Endothelial cell of umbilical vein (primary cell): ENCODE measurements at regions not wholly inside any gene's neighbourhood (a gene's known extent, or its start where the extent isn't known, plus 50 kb on each side); places are given as distances from the start of the nearest gene placed in this dataset.
A peak's percentile ranks its signal among the peaks of the same experiment; 100 is the strongest.

Source experiments
- BruUV-seq: library from RNA; stranded (reverse); fragments of 400-500 nt; replicated peaks from 2 replicates; lab custom pipeline; 2021; lab: Mats Ljungman, UMichigan
- CTCF ChIA-PET: fragments of 300-600, 350-600 bp; sonication (Branson Sonifier 250); formaldehyde crosslinking; loops from one replicate; lab custom pipeline; 2021; ENCODE audit warnings: antibody characterized with exemption, inconsistent platforms; lab: Charles Lee
- POLR2A ChIA-PET: fragments of 300-600, 350-600 bp; sonication (Branson Sonifier 250); formaldehyde crosslinking; loops from one replicate; lab custom pipeline; 2021; ENCODE audit warnings: antibody characterized with exemption, inconsistent platforms; lab: Charles Lee
- DNase-seq: peaks from one replicate; pipeline ENCODE4 v3.0.0-alpha.2; 2011; ENCODE audit warnings: low read depth, low spot score
- FAIRE-seq: peaks from 2 replicates; lab custom pipeline; 2011; peaks lifted over from hg19 to GRCh38; lab: Jason Lieb, UNC
- H2AFZ ChIP-seq: 2 replicates; pipeline ENCODE4 v1.6.0; 2012; ENCODE audit warnings: low read depth, low read length, control low read depth, inconsistent platforms
- H3K27ac ChIP-seq: 2 replicates; pipeline ENCODE4 v1.5.1; 2011; ENCODE audit warnings: low read depth, mild to moderate bottlenecking, control low read depth, low read length, moderate library complexity; ENCODE audit not compliant: insufficient read depth
- H3K27me3 ChIP-seq, 2 experiments: 2 replicates each; pipeline versions ENCODE4 v1.6.0 to v1.6.1; 2011; ENCODE audit warnings: low read length in 2 of 2, mixed read lengths in 1 of 2; ENCODE audit not compliant: control insufficient read depth in 2 of 2, insufficient read depth in 2 of 2
- H3K36me3 ChIP-seq, 2 experiments: 2 replicates in 1 of 2; 3 replicates in 1 of 2; pipeline ENCODE4 v1.5.1; 2011; ENCODE audit warnings: low read length in 2 of 2, mild to moderate bottlenecking in 1 of 2, moderate library complexity in 1 of 2; ENCODE audit not compliant: control insufficient read depth in 2 of 2, insufficient read depth in 2 of 2; ENCODE audit errors: extremely low read depth in 1 of 2
- H3K4me1 ChIP-seq: 3 replicates; pipeline ENCODE4 v1.5.1; 2011; ENCODE audit warnings: mild to moderate bottlenecking, low read length; ENCODE audit not compliant: control insufficient read depth, insufficient read depth; ENCODE audit errors: extremely low read depth
- H3K4me2 ChIP-seq: 2 replicates; pipeline ENCODE4 v1.6.1; 2011; ENCODE audit warnings: low read length, control low read depth, mixed read lengths; ENCODE audit not compliant: insufficient read depth
- H3K4me3 ChIP-seq, 3 experiments: fragments of 200-600 bp in 1 of 3; sonication (generic), shearing (Covaris generic) in 1 of 3; replicated peaks in 1 of 3; 2 replicates each; pipeline ENCODE4 v1.5.1; 2011 to 2016; ENCODE audit warnings: control low read depth in 3 of 3, low read length in 3 of 3, mild to moderate bottlenecking in 2 of 3, inconsistent platforms in 1 of 3, low read depth in 1 of 3, moderate library complexity in 1 of 3; ENCODE audit not compliant: insufficient read depth in 1 of 3
- H3K79me2 ChIP-seq: 2 replicates; pipeline ENCODE4 v1.6.0; 2012; ENCODE audit warnings: low read length, inconsistent platforms; ENCODE audit not compliant: control insufficient read depth, insufficient read depth
- H3K9ac ChIP-seq: replicated peaks from 2 replicates; pipeline ENCODE3; 2011; ENCODE audit warnings: low read length, control low read depth; ENCODE audit not compliant: insufficient read depth; ENCODE audit errors: extremely low read depth
- H3K9me1 ChIP-seq: replicated peaks from 3 replicates; pipeline ENCODE4 v1.6.0; 2011; ENCODE audit warnings: mild to moderate bottlenecking, low read length; ENCODE audit not compliant: control insufficient read depth, insufficient read depth; ENCODE audit errors: extremely low read depth
- H3K9me3 ChIP-seq: replicated peaks from 2 replicates; pipeline ENCODE4 v1.5.1; 2012; ENCODE audit warnings: low read length, inconsistent platforms; ENCODE audit not compliant: control insufficient read depth, insufficient read depth
- H4K20me1 ChIP-seq: replicated peaks from 2 replicates; pipeline ENCODE3; 2011; ENCODE audit warnings: mild to moderate bottlenecking, low read length; ENCODE audit not compliant: control insufficient read depth, insufficient read depth; ENCODE audit errors: extremely low read depth
- CTCF ChIP-seq, 2 donors: IDR thresholded peaks; 1 replicate in 1 of 2; 2 replicates in 1 of 2; pipeline ENCODE4 v1.5.1; 2011; ENCODE audit warnings: low read length in 2 of 2, mild to moderate bottlenecking in 2 of 2, moderate library complexity in 2 of 2, control low read depth in 1 of 2, inconsistent platforms in 1 of 2, low read depth in 1 of 2; ENCODE audit not compliant: insufficient read depth in 1 of 2; ENCODE audit errors: extremely low read depth in 1 of 2
- FOS ChIP-seq: IDR thresholded peaks from 2 replicates; pipeline ENCODE4 v1.6.1; 2011; ENCODE audit warnings: mild to moderate bottlenecking, low read length, moderate library complexity, borderline replicate concordance; ENCODE audit not compliant: insufficient read depth
- JUN ChIP-seq: IDR thresholded peaks from 2 replicates; pipeline ENCODE4 v1.6.1; 2011; ENCODE audit warnings: borderline replicate concordance, low read depth; ENCODE audit not compliant: insufficient read length, insufficient read depth
- MYC ChIP-seq: IDR thresholded peaks from one replicate; pipeline ENCODE4 v1.6.1; 2011; ENCODE audit warnings: mild to moderate bottlenecking, low read depth, low read length
- dilution Hi-C: fragments of 300-500 bp; cut with MboI; formaldehyde crosslinking; loops from one replicate; pipeline ENCODE4 v1.15.0; 2019; ENCODE audit warnings: low sequenced_read_pairs; ENCODE audit not compliant: extremely low pct_ligation_motif_present
- intact Hi-C: fragments of 100-400 bp; cut with micrococcal nuclease; formaldehyde crosslinking; loops from one replicate; pipeline ENCODE4 v1.10.0; 2022

GRCh38 chr20:10783707-10784553, 110.1 kb upstream of the JAG1 start:
- TF ChIP-seq FOS (no peak), CTCF (IDR thresholded peaks at IDR 0.05; ENCODE audit: extremely low read depth in 1 of 2, insufficient read depth in 1 of 2, low read depth in 1 of 2, low read length in 2 of 2) (no peak), MYC (no peak), JUN (peak; percentile 49)
- no peaks in the 10 kb centered on the region for H3K9me1 ChIP-seq
- ChIA-PET CTCF (interaction anchor here (1.5 kb wide), 1 partner anchor 20 kb away, joined by 3 read pairs; no protein-coding TSS in a partner anchor), POLR2A (no interaction called here)
- H3K79me2 ChIP-seq: no peaks in the 10 kb centered on the region
- intact Hi-C loops: no loop called here
- no peaks in the 10 kb centered on the region for H4K20me1 ChIP-seq
- no peak overlapping the region for H3K27ac ChIP-seq
- no peak overlapping the region for H3K4me3 ChIP-seq
- H3K36me3 ChIP-seq: no peaks in the 10 kb centered on the region
- no peak overlapping the region for H3K4me2 ChIP-seq
- H3K27me3 ChIP-seq: no peaks in the 10 kb centered on the region
- DNase-seq: peak; percentile 43
- H2AFZ ChIP-seq: no peak overlapping the region
- no peak for FAIRE-seq
- no TSS peak for BruUV-seq
- H3K4me1 ChIP-seq: no peaks in the 10 kb centered on the region
- H3K9me3 ChIP-seq: no peaks in the 10 kb centered on the region
- H3K9ac ChIP-seq: no peak overlapping the region
- dilution Hi-C loops: no loop called here
